Chondrocyte (in vitro differentiated cells): ENCODE measurements at regions not wholly inside any gene's neighbourhood (a gene's known extent, or its start where the extent isn't known, plus 50 kb on each side); places are given as distances from the start of the nearest gene placed in this dataset.

Experiments
- DNase-seq: peaks from one replicate; pipeline ENCODE4 v3.0.0; 2021; ENCODE audit warnings: mixed read lengths, low spot score
- H3K27ac Mint-ChIP-seq: one replicate; pipeline ENCODE4 v1.8.0; 2021; ENCODE audit warnings: mild to moderate bottlenecking, moderate library complexity, mixed read lengths; ENCODE audit not compliant: unreplicated experiment
- H3K27me3 Mint-ChIP-seq: 2 replicates; pipeline ENCODE4 v1.8.0; 2021; ENCODE audit warnings: low read depth, mixed read lengths
- H3K36me3 Mint-ChIP-seq: 2 replicates; pipeline ENCODE4 v1.8.0; 2021; ENCODE audit warnings: low read depth, mixed read lengths
- H3K4me1 Mint-ChIP-seq: 2 replicates; pipeline ENCODE4 v1.8.0; 2021; ENCODE audit warnings: low read depth, mild to moderate bottlenecking, mixed read lengths
- H3K4me3 Mint-ChIP-seq: one replicate; pipeline ENCODE4 v1.8.0; 2021; ENCODE audit warnings: mild to moderate bottlenecking, moderate library complexity, mixed read lengths; ENCODE audit not compliant: unreplicated experiment
- H3K9me3 Mint-ChIP-seq: 2 replicates; pipeline ENCODE4 v1.8.0; 2021; ENCODE audit warnings: low read depth, mixed read lengths
- CTCF ChIP-seq: fragments of 200-600 bp; sonication (generic); IDR thresholded peaks from 2 replicates; pipeline ENCODE4 v1.5.0; 2021; ENCODE audit warnings: antibody characterized with exemption, mild to moderate bottlenecking, moderate library complexity

GRCh38 chr4:23041501-23041900 lies 348.8 kb downstream of the GBA3 start:
- TF ChIP-seq CTCF, result no peak
- H3K27ac Mint-ChIP-seq, result no peak overlapping the region
- DNase-seq, result no peak
- peaks cover 5% of the 10 kb centered on the region for H3K4me1 Mint-ChIP-seq
- H3K27me3 Mint-ChIP-seq, result peaks cover 4% of the 10 kb centered on the region
- no peak overlapping the region for H3K4me3 Mint-ChIP-seq
- H3K36me3 Mint-ChIP-seq, result no peaks in the 10 kb centered on the region
- H3K9me3 Mint-ChIP-seq, result no peaks in the 10 kb centered on the region

GRCh38 chr4:23040539-23040938 lies 347.8 kb downstream of the GBA3 start:
- no peak for DNase-seq
- no peaks in the 10 kb centered on the region for H3K9me3 Mint-ChIP-seq
- TF ChIP-seq CTCF, result no peak
- no peak overlapping the region for H3K4me3 Mint-ChIP-seq
- peaks cover 5% of the 10 kb centered on the region for H3K4me1 Mint-ChIP-seq
- H3K36me3 Mint-ChIP-seq, result no peaks in the 10 kb centered on the region
- no peak overlapping the region for H3K27ac Mint-ChIP-seq
- H3K27me3 Mint-ChIP-seq, result peaks cover 4% of the 10 kb centered on the region

DNA sequence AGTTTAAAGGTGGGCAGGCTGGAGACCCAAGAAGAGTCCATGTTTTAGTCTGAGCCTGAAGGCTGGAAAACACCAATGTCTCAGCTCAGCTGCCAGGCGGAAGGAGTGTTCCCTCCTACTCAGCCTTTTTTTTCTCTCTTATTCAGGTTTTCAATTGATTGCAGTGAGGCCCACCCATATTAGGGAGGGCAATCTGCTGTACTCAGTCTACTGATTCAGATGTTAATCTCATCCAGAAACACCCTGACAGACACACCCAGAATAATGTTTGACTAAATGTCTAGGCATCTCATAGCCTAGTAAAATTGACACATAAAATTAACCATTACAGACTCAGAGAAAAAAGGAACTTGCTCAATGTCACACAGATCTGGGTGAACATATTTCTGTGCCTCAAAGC lies 347.1 kb downstream of the GBA3 start:
- peaks cover 3% of the 10 kb centered on the region for H3K27me3 Mint-ChIP-seq
- H3K4me3 Mint-ChIP-seq, result no peak overlapping the region
- H3K27ac Mint-ChIP-seq, result no peak overlapping the region
- no peak for TF ChIP-seq CTCF
- DNase-seq, result no peak
- H3K4me1 Mint-ChIP-seq, result peaks cover 5% of the 10 kb centered on the region
- no peaks in the 10 kb centered on the region for H3K36me3 Mint-ChIP-seq
- H3K9me3 Mint-ChIP-seq, result no peaks in the 10 kb centered on the region

DNA sequence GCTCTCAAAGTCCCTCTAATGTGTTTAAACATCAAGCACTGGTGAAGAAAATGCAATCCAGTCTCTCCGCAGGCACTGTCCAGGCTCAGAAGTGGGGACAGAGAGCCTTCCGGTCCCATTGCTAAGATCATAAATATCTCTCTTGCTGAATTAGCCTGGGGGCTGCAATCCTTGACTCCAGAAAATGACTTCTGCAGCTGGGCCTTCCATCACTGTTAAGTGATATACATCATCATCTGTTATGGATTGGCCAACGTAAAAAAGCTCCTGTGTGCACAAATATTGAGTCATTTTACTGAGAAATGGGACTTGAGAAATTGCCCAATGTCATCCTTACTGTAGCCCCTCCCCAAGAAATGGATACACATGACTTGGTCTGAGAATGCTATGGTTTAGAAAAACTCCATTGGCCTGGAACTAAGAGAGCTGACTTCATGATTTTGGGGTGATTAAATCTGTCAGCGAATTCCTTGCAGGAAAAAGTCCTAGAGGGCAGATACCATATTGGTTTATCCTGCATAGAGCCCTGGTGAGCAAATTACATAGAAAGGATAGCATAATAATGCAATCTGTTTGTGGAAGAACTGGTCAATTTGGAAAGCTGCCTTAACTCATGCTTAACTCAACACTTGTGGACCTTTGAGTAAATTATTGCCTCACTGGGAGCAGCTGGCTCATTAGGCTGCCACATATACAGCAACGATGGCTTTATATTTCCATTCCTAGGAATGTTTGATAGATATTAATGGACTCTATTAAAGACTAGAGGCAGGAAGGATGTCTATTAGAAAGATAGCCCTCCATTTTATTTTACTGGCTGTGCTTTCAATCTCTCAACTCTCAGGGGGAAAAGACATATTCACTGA lies 346.1 kb downstream of the GBA3 start:
- Mint-ChIP-seq H3K9me3 (no peaks in the 10 kb centered on the region), H3K4me1 (peaks cover 12% of the 10 kb centered on the region), H3K27me3 (peaks cover 1% of the 10 kb centered on the region), H3K4me3 (no peak overlapping the region), H3K27ac (no peak overlapping the region), H3K36me3 (no peaks in the 10 kb centered on the region)
- TF ChIP-seq CTCF, result no peak
- no peak for DNase-seq

DNA sequence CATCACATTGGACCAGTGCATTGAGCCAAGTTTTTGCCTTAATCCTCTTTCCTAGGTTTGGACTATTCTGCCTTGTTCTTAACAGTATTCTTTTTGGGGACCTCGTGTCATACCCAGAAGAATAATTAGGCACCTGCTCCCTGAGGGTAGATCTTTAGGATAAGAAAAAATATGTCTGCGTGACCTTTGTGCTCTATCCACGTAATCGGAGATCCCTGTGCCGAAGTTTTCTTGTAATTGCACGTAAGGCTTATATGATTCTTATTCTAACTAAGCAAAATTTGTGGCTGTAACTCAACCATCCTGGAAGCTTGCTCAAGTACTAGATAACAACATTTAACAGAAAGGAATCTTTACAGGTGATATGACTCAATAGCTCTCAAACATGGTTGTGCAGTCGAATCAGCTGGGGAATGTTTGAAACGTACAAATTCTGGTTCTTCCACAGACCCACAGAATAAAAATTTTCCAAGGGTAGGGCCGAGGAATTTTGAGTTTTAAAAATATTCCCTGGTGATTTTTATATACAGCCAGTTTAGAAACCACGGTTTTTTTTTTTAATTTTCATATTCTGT lies 344.3 kb downstream of the GBA3 start:
- no peak for TF ChIP-seq CTCF

More for the DNA sequence above, 344.3 kb downstream of the GBA3 start:
- H3K4me3 Mint-ChIP-seq, result no peak overlapping the region
- peaks cover 17% of the 10 kb centered on the region for H3K4me1 Mint-ChIP-seq
- no peak overlapping the region for H3K27ac Mint-ChIP-seq
- H3K9me3 Mint-ChIP-seq, result peaks cover 4% of the 10 kb centered on the region
- no peaks in the 10 kb centered on the region for H3K36me3 Mint-ChIP-seq
- no peak for DNase-seq
- H3K27me3 Mint-ChIP-seq, result no peaks in the 10 kb centered on the region
